GM18907 (cell line): ENCODE measurements at regions not wholly inside any gene's neighbourhood (a gene's known extent, or its start where the extent isn't known, plus 50 kb on each side); places are given as distances from the start of the nearest gene placed in this dataset.
A peak's percentile ranks its signal among the peaks of the same experiment; 100 is the strongest.

Experiments used
- ATAC-seq: cut with Tn5 transposase; IDR thresholded peaks from one replicate; pipeline ENCODE4 v1.9.1; 2021; ENCODE audit warnings: mild to moderate bottlenecking, moderate library complexity; ENCODE audit not compliant: unreplicated experiment

DNA sequence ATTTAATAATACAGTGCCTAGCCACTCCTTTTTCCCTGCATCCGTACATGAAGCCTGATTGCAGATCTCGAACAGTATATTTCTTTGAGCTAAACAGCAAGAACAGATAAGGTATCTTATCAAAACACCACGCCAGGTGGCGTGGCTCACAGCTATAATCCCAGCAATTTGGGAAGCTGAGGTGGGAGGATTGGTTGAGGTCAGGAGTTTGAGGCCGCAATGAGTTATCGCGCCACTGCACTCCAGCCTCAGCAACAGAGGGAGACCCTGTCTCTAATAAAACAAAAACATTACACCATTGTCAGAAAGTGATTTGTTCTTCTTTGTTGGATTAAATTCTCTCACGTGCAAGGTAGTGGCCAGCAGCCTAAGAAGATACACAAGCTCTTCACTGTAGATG, 291.2 kb upstream of the DMRT1 start:
- ATAC-seq: no peak

DNA sequence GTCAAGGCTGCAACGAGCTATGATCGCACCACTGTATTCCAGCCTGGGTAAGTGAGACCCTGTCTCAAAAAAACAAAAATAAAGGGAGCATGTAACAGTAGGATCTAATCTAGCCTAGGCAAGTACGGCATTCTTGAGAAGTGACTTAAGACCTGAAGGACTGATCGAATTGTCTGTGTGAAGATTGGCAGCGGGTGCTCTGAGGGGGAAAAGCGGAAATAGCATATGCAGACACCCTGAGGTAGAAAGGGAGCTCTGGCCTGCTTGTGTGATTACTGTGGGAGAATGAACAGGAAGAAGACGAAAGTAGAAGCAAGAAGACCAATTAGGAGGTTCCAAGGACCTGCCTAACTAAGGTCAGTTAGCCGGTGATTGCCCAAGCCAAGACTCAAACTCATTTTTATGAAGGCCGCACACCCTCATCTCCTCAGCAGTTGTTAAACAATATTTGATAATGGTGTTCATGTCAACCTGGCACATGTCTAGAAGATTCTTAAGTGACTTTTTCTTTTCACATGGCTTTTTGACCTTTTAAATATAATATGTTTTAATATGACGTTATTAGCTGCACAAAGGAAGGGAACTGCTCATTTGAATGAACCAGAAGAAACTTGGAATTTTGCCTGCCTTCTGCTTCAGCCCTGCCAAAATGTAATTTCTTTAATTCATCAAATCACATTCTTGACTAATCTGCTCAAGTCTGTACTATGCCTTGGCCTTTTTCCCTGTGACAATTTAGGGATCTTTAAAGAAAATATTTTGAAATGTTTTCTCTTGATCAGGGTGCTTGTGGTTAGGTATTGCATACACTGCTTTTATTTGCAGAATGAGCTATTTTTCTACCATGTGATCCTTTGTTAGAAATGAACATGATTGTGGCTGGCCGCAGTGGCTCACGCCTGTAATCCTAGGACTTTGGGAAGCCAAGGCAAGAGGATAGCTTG, 289.2 kb upstream of the DMRT1 start:
- no peak for ATAC-seq

DNA sequence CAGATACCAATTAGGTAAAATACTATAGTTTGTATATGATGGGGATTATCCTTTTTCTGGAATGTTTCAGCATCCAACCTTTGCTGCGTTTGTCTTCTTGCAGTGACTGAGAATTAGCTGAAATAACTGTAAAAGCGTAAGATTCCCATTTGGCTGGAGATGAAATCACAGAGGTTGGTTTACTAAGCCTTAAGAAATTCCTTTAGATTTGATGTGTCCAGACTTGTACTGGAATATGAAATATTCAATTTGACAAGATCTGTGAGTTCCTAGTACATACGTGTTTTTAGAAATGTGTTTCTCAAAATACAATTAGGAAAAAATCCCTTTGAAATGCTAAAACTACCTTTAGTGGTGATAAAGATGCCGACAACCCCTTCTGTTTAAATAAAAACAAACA, 286.0 kb upstream of the DMRT1 start:
- no peak for ATAC-seq

DNA sequence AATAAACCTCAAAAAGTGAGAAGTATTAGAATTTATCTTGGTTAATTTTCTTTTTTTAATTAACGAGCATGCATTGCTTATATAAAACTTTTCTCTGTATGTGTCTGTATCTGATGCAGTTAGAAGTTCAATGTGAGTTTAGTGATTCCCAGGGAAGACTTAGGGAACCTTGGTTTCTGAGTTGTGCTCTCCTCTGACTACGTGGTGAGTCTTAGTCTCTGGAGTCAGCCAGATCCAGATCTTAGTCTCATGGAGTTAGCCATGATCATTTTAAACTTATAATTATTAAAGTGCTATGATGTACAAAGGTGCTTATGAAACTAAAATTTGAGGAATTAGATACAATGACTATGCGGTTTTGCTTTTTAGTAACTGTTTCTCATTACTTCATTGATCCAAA, 285.3 kb upstream of the DMRT1 start:
- ATAC-seq: no peak

DNA sequence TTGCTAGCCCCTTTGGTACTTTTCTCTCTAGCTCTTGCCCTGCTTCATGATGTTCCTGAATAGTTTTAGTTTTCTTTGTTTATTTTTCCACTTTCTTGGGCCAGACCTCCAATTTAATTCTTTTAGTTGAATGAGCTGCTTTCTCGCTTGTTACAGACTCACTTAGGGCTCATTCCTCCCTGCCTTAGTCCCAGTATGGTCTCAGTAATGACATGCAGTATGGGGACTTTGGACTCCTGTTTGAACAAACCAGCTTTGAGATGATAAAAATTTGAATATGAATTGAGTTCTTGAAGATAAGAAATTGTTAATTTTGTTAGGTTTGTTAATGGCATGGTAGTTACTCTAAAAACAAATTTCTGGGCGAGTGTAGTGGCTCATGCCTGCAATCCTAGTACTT, 284.8 kb upstream of the DMRT1 start:
- no peak for ATAC-seq

DNA sequence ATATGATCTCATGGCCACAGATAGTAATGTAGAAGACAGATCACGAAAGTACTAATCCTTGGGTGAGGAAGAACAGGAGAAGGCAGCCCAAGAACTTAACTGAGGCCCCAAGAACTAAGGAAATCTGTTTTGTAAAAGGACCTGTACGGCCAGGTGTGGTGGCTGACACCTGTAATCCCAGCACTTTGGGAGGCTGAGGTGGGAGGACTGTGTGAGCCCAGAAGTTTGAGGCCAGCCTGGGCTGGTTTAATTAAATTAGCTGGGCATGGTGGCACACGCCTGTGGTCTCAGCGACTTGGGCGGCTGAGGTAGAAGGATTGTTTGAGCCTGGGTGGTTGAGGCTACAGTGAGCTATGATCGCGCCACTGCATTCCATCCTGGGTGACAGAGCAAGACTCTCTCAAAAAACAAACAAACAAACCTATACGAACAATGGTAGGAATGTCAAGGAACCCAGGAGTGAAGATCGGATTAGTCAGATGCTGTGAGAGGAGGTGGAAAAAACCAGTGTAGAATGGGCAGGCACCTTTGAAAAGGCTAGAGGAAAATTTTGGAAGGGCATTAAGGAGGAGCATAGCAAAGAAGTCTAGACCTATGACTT, 283.8 kb upstream of the DMRT1 start:
- ATAC-seq: no peak

DNA sequence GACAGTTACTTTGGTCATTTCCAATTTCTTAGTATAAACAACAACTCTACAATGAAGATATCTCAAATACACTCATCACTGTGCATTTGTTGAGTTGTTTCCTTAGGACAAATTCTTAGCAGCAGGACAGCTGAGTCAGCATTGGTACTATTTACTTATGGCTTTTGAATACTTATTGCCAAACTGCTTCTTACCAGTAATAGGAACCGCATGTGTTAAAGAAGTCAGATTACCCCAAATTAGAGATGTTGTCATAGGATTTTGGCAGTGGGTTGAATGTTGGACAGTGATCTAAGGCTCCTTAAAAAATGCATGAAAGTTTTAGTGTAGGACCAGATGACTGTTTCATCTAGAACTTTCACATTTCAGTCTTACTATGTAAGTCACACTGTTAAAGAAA, 280.1 kb upstream of the DMRT1 start:
- ATAC-seq: no peak

DNA sequence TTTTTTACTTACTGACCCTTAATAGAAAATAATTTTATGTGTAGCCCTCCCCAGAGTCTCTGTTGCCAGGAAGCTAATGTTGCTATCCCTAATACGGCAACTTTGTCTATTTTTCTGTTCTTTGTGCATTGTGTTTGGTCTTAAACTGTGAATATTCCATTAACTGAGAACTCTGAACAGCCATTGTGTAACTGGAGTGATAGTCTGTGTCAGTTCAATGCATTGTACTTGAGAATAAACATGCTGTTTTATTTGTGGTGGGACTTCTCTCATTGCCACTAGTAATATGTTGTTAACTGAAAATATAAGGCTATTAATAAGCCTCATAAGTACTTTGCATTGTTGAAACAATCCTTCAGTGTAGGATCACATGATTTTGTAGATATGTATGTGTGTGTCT, 278.3 kb upstream of the DMRT1 start:
- ATAC-seq: no peak

DNA sequence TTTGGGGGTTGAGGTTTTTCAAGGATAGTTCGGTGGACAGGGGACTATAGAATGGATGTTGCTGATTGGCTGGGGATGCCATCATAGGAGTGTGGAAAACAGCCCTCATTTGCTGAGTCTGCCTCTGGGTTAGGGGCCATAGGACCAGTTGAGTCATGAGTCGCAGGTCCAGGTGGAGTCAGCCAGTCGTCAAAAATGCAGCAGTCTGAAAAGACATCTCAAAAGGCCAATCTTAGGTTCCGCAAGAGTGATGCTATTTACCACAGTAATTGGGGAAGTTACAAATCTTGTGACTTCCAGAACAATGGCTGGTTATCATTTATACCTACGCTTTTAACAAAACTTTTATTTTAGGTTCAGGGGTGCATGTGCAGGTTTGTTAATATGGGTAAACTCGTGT, 276.0 kb upstream of the DMRT1 start:
- no peak for ATAC-seq

DNA sequence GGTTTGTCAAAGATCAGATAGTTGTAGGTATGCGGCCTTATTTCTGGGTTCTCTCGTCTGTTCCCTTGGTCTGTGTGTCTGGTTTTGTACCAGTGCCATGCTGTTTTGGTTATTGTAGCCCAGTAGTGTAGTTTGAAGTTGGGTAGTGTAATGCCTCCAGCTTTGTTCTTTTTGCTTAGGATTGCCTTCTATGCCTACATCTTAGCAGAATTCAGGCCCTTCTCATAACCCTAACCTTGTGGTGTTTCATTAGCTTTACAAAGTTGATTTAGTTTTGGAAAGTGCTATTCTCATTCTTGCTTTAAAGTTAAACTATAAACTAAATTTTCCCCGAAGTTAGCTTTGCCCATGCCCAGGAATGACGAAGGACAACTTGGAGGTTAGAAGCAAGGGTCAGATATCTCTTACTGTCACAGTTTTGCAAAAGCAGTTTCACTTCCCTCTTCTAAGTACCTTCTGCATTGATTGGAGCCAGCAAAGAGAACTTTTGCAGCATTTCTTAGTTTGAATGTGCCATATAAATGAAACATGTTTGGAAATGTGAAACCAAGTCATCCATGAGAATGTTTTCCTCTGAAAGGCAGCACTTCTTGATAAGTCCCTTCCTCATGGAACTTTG, 274.3 kb upstream of the DMRT1 start:
- peak; percentile 93 for ATAC-seq

DNA sequence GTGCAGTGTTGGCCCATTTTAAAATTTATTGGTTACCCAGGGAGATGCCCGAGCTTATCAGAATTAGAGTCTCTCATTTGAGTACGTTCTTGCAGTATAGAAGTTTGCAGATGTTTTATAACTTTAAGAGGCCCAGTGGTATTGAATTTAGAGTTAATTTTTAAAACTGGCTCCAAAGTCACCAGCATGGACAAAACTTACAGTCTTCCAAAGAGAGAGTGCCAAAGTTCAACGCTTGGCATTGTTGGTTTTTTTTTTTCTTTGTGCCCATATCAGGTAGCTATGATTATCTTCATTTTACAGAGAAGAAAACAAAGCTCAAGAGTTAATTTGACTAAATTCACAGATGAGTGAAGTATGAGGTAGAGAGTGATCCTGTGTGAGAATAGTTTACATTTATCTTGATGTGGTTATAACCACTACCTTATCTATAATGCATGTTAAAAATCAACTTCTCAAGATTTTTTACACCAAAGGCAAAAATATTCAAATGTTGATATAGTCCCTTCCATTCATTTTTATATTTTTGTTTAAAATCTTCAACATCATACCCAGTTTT, 273.7 kb upstream of the DMRT1 start:
- peak; percentile 7 for ATAC-seq

DNA sequence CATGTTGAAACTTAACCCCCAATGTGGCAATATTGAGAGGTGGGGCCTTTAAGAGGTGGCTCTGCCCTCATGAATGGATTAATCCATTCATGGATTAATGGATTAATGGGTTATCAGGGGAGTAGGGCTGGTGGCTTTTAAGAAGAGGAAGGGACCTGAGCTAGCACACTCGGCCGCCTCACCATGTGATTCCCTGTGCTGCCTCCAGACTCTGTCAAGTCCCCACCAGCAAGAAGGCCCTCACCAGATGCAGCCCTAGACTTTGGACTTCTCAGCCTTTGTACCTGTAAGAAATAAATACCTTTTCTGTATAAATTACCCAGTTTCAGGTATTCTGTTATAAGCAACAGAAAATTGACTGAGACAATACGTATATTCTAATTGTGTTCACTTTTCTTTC, 272.2 kb upstream of the DMRT1 start:
- ATAC-seq: no peak

DNA sequence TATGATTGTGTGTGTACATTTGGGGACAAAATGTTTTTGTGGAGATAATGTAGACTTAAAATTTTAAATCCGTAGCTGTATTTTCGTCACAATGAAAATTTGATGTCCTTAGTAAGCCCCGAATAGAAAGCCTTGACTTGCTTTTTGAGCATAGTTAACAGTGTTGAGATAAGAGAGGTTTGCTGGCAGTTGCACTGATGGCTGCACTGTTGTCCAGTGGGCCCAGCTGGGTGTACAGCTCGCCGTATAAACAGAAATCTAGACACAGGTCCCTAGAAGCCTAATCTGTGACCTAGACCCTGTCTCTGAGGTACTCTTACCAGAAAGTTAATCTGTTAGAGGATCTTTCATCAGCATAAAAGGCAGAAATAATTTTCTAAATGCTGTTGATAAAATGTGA, 271.3 kb upstream of the DMRT1 start:
- ATAC-seq: no peak

DNA sequence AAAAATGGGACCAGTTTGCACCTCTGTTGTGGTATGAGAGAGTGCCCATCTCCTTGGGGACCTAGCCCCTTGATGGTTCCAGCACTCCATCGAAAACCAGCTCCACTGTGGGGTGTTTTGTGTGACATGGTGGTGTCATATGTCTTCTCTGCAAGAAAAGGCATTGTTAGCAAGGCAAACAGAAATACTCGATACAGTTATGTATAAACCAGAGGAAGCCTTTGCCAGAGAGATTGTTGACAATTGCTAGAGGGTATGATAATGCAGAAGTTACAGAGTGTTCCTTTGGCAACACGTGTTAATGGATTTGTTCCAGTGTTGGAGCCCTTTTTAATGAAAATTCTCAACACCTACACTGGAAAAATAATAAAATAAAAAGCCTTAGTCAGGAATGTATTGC, 270.4 kb upstream of the DMRT1 start:
- ATAC-seq: no peak

DNA sequence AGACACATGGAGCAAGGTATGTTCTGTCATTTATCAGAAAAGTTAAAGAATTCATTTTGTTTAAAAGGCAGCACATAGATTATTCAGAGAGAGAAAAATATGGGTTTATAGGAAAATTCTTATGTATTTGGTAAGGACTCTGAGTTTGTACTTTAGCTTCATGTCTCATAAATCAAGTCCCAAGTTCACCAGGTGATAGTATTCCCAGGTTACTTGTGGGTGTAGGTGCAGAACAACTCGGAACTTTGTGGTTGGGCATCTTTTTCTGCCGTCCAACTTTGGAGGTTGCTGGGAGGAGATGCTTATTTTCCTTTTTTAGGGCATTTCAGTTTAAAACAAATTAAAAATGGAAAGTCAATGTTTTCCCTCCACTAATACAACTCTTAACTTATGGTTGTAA, 269.8 kb upstream of the DMRT1 start:
- no peak for ATAC-seq

DNA sequence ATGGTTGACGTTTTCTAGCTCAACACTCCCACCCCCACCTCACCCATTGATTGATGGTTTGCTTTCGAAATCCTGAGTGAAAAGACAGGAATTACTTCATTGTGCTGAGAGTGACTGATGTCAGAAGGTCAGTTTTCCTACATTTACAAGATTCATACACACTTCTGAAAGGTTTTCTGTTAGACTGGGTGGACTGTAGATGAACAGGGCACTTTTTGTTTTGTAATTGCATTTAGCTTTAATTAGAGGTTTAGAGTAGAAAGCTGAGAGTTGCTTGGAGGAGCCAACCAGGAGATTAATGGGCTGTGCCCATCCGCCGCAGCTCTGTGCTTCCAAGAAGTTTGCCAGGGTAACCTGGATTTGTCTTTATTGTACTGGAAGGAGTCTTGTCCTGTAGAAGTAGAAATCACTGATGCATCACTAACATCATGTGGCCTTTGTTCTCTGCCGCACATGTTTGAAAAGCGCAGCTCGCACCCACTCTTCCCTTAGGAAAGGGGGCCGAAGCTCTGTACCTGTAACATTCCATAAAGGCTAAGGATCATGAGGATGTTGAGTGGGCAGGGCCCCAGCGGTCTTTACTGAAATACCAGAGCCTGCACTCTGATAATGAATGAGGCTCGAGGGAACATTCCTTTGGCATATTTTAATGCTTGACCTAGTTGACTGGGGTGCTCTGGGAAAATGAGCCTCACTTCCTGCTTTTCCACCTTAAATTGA, 267.6 kb upstream of the DMRT1 start:
- no peak for ATAC-seq

DNA sequence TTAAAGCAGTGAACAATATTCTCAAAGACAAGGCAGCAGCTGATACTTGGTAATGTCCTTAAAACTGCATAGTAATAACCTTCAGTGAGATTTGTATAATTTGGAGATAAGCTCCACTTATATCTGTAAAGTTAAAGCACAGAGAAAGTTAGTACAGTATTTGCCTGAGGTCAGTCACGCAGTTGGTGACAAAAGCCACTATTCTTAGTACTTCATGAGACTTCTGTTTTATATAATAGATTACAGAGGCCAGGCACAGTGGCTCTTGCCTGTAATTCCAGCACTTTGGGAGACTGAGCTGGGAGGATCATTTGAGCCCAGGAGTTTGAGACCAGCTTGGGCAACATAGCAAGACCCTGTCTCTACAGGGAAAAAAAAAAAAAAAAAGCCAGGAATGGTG, 266.4 kb upstream of the DMRT1 start:
- no peak for ATAC-seq

DNA sequence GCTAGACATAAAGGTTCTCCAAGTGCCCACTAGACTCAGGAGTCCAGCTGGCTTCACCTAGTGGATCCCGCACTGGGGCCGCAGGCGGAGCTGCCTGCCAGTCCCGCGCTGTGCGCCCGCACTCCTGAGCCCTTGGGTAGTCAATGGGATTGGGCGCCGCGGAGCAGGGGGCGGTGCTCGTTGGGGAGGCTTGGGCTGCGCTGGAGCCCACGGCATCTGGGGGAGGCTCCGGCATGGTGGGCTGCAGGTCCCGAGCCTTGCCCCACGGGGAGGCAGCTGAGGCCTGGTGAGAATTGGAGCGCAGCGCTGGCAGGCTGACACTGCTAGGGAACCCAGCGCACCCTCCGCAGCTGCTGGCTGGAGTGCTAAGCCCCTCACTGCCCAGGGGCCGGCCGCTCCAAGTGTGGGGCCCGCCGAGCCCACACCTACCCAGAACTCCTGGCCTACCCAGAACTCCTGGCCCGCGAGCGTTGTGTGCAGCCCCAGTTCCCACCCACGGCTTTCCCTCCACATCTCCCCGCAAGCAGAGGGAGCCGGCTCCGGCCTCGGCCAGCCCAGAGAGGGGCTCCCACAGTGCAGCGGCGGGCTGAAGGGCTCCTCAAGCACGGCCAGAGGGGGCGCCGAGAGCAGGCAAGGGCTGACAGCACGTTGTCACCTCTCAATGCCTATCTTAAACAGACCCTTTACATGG, 260.7 kb upstream of the DMRT1 start:
- no peak for ATAC-seq

DNA sequence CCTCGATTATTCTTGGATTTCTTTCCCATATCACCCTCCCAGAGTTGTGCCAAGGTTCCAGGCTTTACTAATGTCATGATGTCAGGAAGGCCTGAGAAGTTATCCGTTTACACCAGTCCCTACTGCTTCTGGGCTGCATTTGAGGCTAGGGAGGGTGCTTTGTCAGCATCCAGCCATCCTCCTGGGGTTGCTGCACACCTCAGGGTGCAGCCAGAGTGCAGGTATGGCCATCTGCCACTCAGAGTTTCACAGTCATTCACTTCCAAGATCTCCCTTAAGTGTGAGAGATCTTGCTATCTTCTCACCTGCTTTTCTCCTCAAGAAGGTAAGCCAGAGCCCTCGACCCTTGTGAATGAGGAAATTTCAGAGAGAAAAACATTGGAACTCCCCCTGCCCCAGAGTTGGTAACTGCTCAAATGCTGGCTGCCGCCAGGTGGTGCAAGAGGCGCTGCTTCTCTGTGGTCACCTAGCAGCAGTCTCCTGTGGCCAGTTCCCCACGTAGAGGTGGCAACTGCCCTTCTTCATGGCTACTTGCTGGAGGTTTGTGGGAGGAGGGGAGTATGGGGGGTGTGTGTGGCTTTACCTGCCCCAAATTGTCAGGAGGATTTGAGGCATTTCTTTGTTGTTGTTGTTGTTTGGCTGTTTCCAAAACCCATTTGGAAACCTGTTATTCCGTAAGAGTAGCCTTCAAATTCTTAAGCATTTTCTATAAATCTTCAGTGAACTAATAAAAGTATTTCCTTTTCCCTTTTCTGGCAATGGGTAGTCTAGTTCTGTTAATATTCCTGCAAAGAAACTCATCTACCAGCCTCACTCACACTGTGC, 259.6 kb upstream of the DMRT1 start:
- ATAC-seq: no peak

DNA sequence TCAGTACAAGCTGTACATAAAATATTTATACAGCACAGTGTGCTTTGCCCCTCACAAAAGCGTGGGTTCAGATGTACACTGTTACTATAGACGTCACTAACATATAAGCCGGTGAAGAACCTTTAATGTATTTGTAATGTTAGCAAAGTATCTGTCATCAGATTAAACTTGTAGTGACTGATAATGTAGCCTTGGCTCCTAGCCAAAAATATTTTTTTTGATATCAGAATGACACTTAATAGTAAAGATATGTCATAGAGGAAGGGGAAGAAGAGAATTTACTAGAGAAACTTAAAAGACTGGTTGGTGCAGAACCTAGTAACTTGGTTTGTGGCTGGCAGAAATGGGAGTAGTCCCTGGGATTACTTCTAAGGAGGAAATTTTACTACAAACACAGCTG, 258.7 kb upstream of the DMRT1 start:
- ATAC-seq: no peak
